ENCODE measurements at regions not wholly inside any gene's neighbourhood (a gene's known extent, or its start where the extent isn't known, plus 50 kb on each side); places are given as distances from the start of the nearest gene placed in this dataset.

- no peak for TF ChIP-seq CTCF (IDR thresholded peaks at IDR 0.05; ENCODE audit: poor library complexity, severe bottlenecking)
- no peak for TF ChIP-seq RAD21 (conservative IDR thresholded peaks at IDR 0.05)
- TF ChIP-seq TAF1 (IDR thresholded peaks at IDR 0.05; ENCODE audit: low read depth): no peak
- no peak for TF ChIP-seq EZH2 (IDR thresholded peaks at IDR 0.05; ENCODE audit: borderline replicate concordance, insufficient read depth, low read length, poor library complexity, severe bottlenecking)
Measured at GRCh38 chr3:4021162-4021561, 221.9 kb downstream of the LRRN1 start.

All from neural cell (in vitro differentiated cells).